ENCODE measurements at regions not wholly inside any gene's neighbourhood (a gene's known extent, or its start where the extent isn't known, plus 50 kb on each side); places are given as distances from the start of the nearest gene placed in this dataset.
A peak's percentile ranks its signal among the peaks of the same experiment; 100 is the strongest.
"Not testable (repeated sequence)": the region's sequence is repeated elsewhere in the genome, so short reads cannot be mapped to it uniquely, and the experiment has no call there.

- no peak overlapping the region for H3K27ac ChIP-seq (replicated peaks in 1 of 4)
- H3K4me3 ChIP-seq, result no peak overlapping the region
- 88% methylated on average over 4 of the region's 4 CpGs for WGBS
- H3K9me3 ChIP-seq, result no peaks in the 10 kb centered on the region
- no peaks in the 10 kb centered on the region for H3K36me3 ChIP-seq
- intact Hi-C loops (cut with DNase I), result no loop called here
- DNase-seq (ENCODE audit: extremely low spot score), result no peak
- TF ChIP-seq POLR2A (IDR thresholded peaks at IDR 0.05; ENCODE audit: low read depth), result no peak
- no peak for TF ChIP-seq POLR2AphosphoS5 (IDR thresholded peaks at IDR 0.05)
- TF ChIP-seq CTCF (IDR thresholded peaks at IDR 0.05), result no peak
- no peak for TF ChIP-seq EP300 (IDR thresholded peaks at IDR 0.05)
- no peaks in the 10 kb centered on the region for H3K27me3 ChIP-seq
- H3K4me1 ChIP-seq, result peaks cover 0 to 5% (median 4%) of the 10 kb centered on the region in 4 donors
These were observed 158.3 kb upstream of the GALNT2 start for GRCh38 chr1:229908689-229909088.

GRCh38 chr1:229913489-229913888 lies 153.5 kb upstream of the GALNT2 start:
- Histone ChIP-seq H3K4me3 (no peak overlapping the region), H3K36me3 (no peaks in the 10 kb centered on the region), H3K27me3 (no peaks in the 10 kb centered on the region), H3K27ac (replicated peaks in 1 of 4) (no peak overlapping the region), H3K4me1 (no peaks in the 10 kb centered on the region), H3K9me3 (no peaks in the 10 kb centered on the region)
- no peak for TF ChIP-seq POLR2A (IDR thresholded peaks at IDR 0.05; ENCODE audit: low read depth)
- no peak for TF ChIP-seq POLR2AphosphoS5 (IDR thresholded peaks at IDR 0.05)
- no peak for TF ChIP-seq CTCF (IDR thresholded peaks at IDR 0.05)
- no peak for TF ChIP-seq EP300 (IDR thresholded peaks at IDR 0.05)
- intact Hi-C loops (cut with DNase I), result no loop called here
- DNase-seq (ENCODE audit: extremely low spot score), result no peak
- 11% methylated on average over 1 of the region's 1 CpG for WGBS

GRCh38 chr1:229919488-229919887 lies 147.6 kb upstream of the GALNT2 start:
- DNase-seq (ENCODE audit: extremely low spot score); intact Hi-C loops (cut with DNase I); H3K4me1 ChIP-seq; H3K36me3 ChIP-seq; H3K9me3 ChIP-seq; H3K4me3 ChIP-seq; H3K27ac ChIP-seq (replicated peaks in 1 of 4); H3K27me3 ChIP-seq: not testable (repeated sequence)
- WGBS, result 99% methylated on average over 10 of the region's 10 CpGs

- H3K27me3 ChIP-seq, result no peaks in the 10 kb centered on the region
- peak; percentile 45 for DNase-seq (ENCODE audit: extremely low spot score)
- TF ChIP-seq POLR2AphosphoS5 (IDR thresholded peaks at IDR 0.05) (no peak), CTCF (IDR thresholded peaks at IDR 0.05) (no peak)
- H3K4me1 ChIP-seq, result no peaks in the 10 kb centered on the region
- no peaks in the 10 kb centered on the region for H3K9me3 ChIP-seq
- intact Hi-C loops (cut with DNase I), result no loop called here
- 95% methylated on average over 2 of the region's 2 CpGs for WGBS
- no peaks in the 10 kb centered on the region for H3K36me3 ChIP-seq
- no peak overlapping the region for H3K27ac ChIP-seq (replicated peaks in 1 of 4)
- H3K4me3 ChIP-seq, result no peak overlapping the region
These were observed 146.4 kb upstream of the GALNT2 start for GRCh38 chr1:229920683-229921082.

GRCh38 chr1:229922249-229922648 lies 144.8 kb upstream of the GALNT2 start:
- 87% methylated on average over 7 of the region's 7 CpGs for WGBS
- TF ChIP-seq POLR2A (IDR thresholded peaks at IDR 0.05; ENCODE audit: low read depth) (no peak), POLR2AphosphoS5 (IDR thresholded peaks at IDR 0.05) (no peak), CTCF (IDR thresholded peaks at IDR 0.05) (no peak), EP300 (IDR thresholded peaks at IDR 0.05) (no peak)
- Histone ChIP-seq H3K36me3 (no peaks in the 10 kb centered on the region), H3K4me3 (no peak overlapping the region), H3K27ac (replicated peaks in 1 of 4) (no peak overlapping the region), H3K9me3 (no peaks in the 10 kb centered on the region), H3K4me1 (no peaks in the 10 kb centered on the region), H3K27me3 (no peaks in the 10 kb centered on the region)
- DNase-seq (ENCODE audit: extremely low spot score), result no peak
- intact Hi-C loops (cut with DNase I), result no loop called here

All from esophagus muscularis mucosa (tissue), 4 donors.